OCI-LY1 (cell line): ENCODE measurements at regions not wholly inside any gene's neighbourhood (a gene's known extent, or its start where the extent isn't known, plus 50 kb on each side); places are given as distances from the start of the nearest gene placed in this dataset.

ENCODE experiments used
- H2AFZ ChIP-seq: fragments of 200-600 bp; sonication (generic), shearing (Covaris generic); 2 replicates; pipeline ENCODE4 v1.6.0; 2014; ENCODE audit warnings: antibody characterized with exemption, mild to moderate bottlenecking, low read length
- H3F3A ChIP-seq: fragments of 200-600 bp; sonication (generic), shearing (Covaris generic); 2 replicates; pipeline ENCODE4 v1.6.0; 2014; ENCODE audit warnings: mild to moderate bottlenecking, antibody characterized with exemption, low read length, moderate library complexity; ENCODE audit not compliant: insufficient read depth
- H3K27ac ChIP-seq: fragments of 200-600 bp; sonication (generic); 2 replicates; pipeline ENCODE4 v1.5.1; 2014; ENCODE audit warnings: low read length, mixed run types, mild to moderate bottlenecking, low read depth; ENCODE audit not compliant: poor library complexity, severe bottlenecking
- H3K27me3 ChIP-seq: fragments of 200-600 bp; sonication (generic); 2 replicates; pipeline ENCODE4 v1.6.0; 2014; ENCODE audit warnings: antibody characterized with exemption, mild to moderate bottlenecking, low read length, moderate library complexity; ENCODE audit not compliant: insufficient read depth
- H3K36me3 ChIP-seq: fragments of 200-600 bp; sonication (generic); 2 replicates; pipeline ENCODE4 v1.6.1; 2014; ENCODE audit warnings: mild to moderate bottlenecking, antibody characterized with exemption, low read length, moderate library complexity, mixed read lengths; ENCODE audit not compliant: insufficient read depth
- H3K4me1 ChIP-seq: fragments of 200-600 bp; sonication (generic); 2 replicates; pipeline ENCODE4 v1.5.1; 2014; ENCODE audit warnings: mild to moderate bottlenecking, low read length, moderate library complexity; ENCODE audit not compliant: insufficient read depth, severe bottlenecking
- H3K4me2 ChIP-seq: fragments of 200-600 bp; sonication (generic), shearing (Covaris generic); 2 replicates; pipeline ENCODE4 v1.6.1; 2014; ENCODE audit warnings: low read length
- H3K4me3 ChIP-seq: fragments of 200-600 bp; sonication (generic); 2 replicates; pipeline ENCODE4 v1.5.1; 2014; ENCODE audit warnings: low read length, low read depth, mild to moderate bottlenecking, mixed read lengths; ENCODE audit not compliant: poor library complexity, severe bottlenecking
- H3K79me2 ChIP-seq: fragments of 200-600 bp; shearing (Covaris generic); 2 replicates; pipeline ENCODE4 v1.6.1; 2016; ENCODE audit warnings: mixed run types, low read length, mixed read lengths; ENCODE audit not compliant: insufficient read depth
- H3K9ac ChIP-seq: fragments of 200-600 bp; sonication (generic), shearing (Covaris generic); 2 replicates; pipeline ENCODE4 v1.6.1; 2014; ENCODE audit warnings: mild to moderate bottlenecking, low read length, mixed read lengths
- H3K9me2 ChIP-seq: fragments of 200-600 bp; sonication (generic), shearing (Covaris generic); 2 replicates; pipeline ENCODE4 v1.6.1; 2014; ENCODE audit warnings: low read depth, mild to moderate bottlenecking, low read length, mixed read lengths
- H3K9me3 ChIP-seq: fragments of 200-600 bp; shearing (Covaris generic); 2 replicates; pipeline ENCODE4 v1.6.1; 2014; ENCODE audit warnings: low read length, mixed read lengths
- H4K20me1 ChIP-seq: fragments of 200-600 bp; sonication (generic), shearing (Covaris generic); 2 replicates; pipeline ENCODE4 v1.6.0; 2016; ENCODE audit warnings: mild to moderate bottlenecking, low read length; ENCODE audit not compliant: insufficient read depth
- CTCF ChIP-seq: fragments of 200-600 bp; sonication (generic), shearing (Covaris generic); IDR thresholded peaks from 2 replicates; pipeline ENCODE4 v1.5.1; 2017; ENCODE audit warnings: mild to moderate bottlenecking, antibody characterized with exemption, low read length, moderate library complexity, mixed read lengths
- EZH2 ChIP-seq: fragments of 200-600 bp; sonication (generic), shearing (Covaris generic); IDR thresholded peaks from 2 replicates; pipeline ENCODE4 v1.8.0; 2017; ENCODE audit warnings: borderline replicate concordance, mixed run types, mild to moderate bottlenecking, antibody characterized with exemption, low read length, moderate library complexity, mixed read lengths

GRCh38 chrY:19056138-19056469, 282.6 kb upstream of the HSFY2 start:
- Histone ChIP-seq H3K79me2 (no peaks in the 10 kb centered on the region), H3K4me3 (no peak overlapping the region), H3K9me3 (no peaks in the 10 kb centered on the region), H3K27ac (no peak overlapping the region), H3F3A (no peaks in the 10 kb centered on the region), H3K36me3 (no peaks in the 10 kb centered on the region), H3K27me3 (no peaks in the 10 kb centered on the region), H4K20me1 (no peaks in the 10 kb centered on the region), H3K4me1 (no peaks in the 10 kb centered on the region), H3K4me2 (no peak overlapping the region), H3K9ac (no peak overlapping the region), H2AFZ (no peak overlapping the region), H3K9me2 (no peaks in the 10 kb centered on the region)
- no peak for TF ChIP-seq CTCF
- no peak for TF ChIP-seq EZH2

- Histone ChIP-seq H2AFZ (no peak overlapping the region), H3K4me1 (no peaks in the 10 kb centered on the region), H4K20me1 (no peaks in the 10 kb centered on the region), H3K9ac (no peak overlapping the region), H3K9me3 (no peaks in the 10 kb centered on the region), H3K4me3 (no peak overlapping the region), H3K36me3 (no peaks in the 10 kb centered on the region), H3F3A (no peaks in the 10 kb centered on the region), H3K79me2 (no peaks in the 10 kb centered on the region), H3K9me2 (no peaks in the 10 kb centered on the region), H3K4me2 (no peak overlapping the region), H3K27ac (no peak overlapping the region), H3K27me3 (no peaks in the 10 kb centered on the region)
- TF ChIP-seq EZH2 (no peak), CTCF (no peak)
Observed at GRCh38 chrY:19055232-19056137, 281.9 kb upstream of the HSFY2 start.

- H3K9me3 ChIP-seq = no peaks in the 10 kb centered on the region
- H3K27me3 ChIP-seq = no peaks in the 10 kb centered on the region
- no peaks in the 10 kb centered on the region for H3K4me1 ChIP-seq
- TF ChIP-seq CTCF (no peak), EZH2 (no peak)
- no peaks in the 10 kb centered on the region for H3K36me3 ChIP-seq
- no peaks in the 10 kb centered on the region for H3F3A ChIP-seq
- no peak overlapping the region for H3K4me2 ChIP-seq
- no peak overlapping the region for H3K9ac ChIP-seq
- no peaks in the 10 kb centered on the region for H3K9me2 ChIP-seq
- no peak overlapping the region for H3K4me3 ChIP-seq
- no peak overlapping the region for H3K27ac ChIP-seq
- H3K79me2 ChIP-seq = no peaks in the 10 kb centered on the region
- H2AFZ ChIP-seq = no peak overlapping the region
- no peaks in the 10 kb centered on the region for H4K20me1 ChIP-seq
Observed at GRCh38 chrY:19053806-19054205, 280.3 kb upstream of the HSFY2 start.
